ENCODE measurements at regions not wholly inside any gene's neighbourhood (a gene's known extent, or its start where the extent isn't known, plus 50 kb on each side); places are given as distances from the start of the nearest gene placed in this dataset.

GRCh38 chr9:28394774-28395173 is 821.5 kb upstream of the C9orf72 start:
- Histone ChIP-seq H3K4me1 (ENCODE audit: insufficient read depth, low read length) (no peaks in the 10 kb centered on the region), H3K4me3 (ENCODE audit: low read length in 2 of 2) (no peak overlapping the region), H3K27ac (ENCODE audit: low read depth, low read length) (no peak overlapping the region), H3K27me3 (ENCODE audit: insufficient read depth, low read length) (no peaks in the 10 kb centered on the region), H3K9me3 (ENCODE audit: control insufficient read depth in 1 of 2, low read length in 2 of 2) (no peaks in the 10 kb centered on the region), H3K36me3 (ENCODE audit: insufficient read depth, low read length) (no peaks in the 10 kb centered on the region)
- H3K4me3 Mint-ChIP-seq: no peak overlapping the region
- intact Hi-C loops (cut with micrococcal nuclease): no loop called here
- no peaks in the 10 kb centered on the region for H3K27me3 Mint-ChIP-seq
- H3K36me3 Mint-ChIP-seq: no peaks in the 10 kb centered on the region
- no peak for DNase-seq
- H3K9me3 Mint-ChIP-seq: peaks cover 0 to 4% (median under 1%) of the 10 kb centered on the region in 8 donors
- POLR2A ChIA-PET (ENCODE audit: partially characterized antibody): no interaction called here
- H3K4me1 Mint-ChIP-seq: no peaks in the 10 kb centered on the region
- H3K27ac Mint-ChIP-seq: no peak overlapping the region
- CTCF ChIA-PET (ENCODE audit: partially characterized antibody): no interaction called here

- Histone ChIP-seq H3K4me1 (ENCODE audit: insufficient read depth, low read length) (no peaks in the 10 kb centered on the region), H3K27ac (ENCODE audit: low read depth, low read length) (no peak overlapping the region), H3K27me3 (ENCODE audit: insufficient read depth, low read length) (no peaks in the 10 kb centered on the region), H3K9me3 (ENCODE audit: control insufficient read depth in 1 of 2, low read length in 2 of 2) (no peaks in the 10 kb centered on the region), H3K36me3 (ENCODE audit: insufficient read depth, low read length) (no peaks in the 10 kb centered on the region), H3K4me3 (ENCODE audit: low read length in 2 of 2) (no peak overlapping the region)
- no peaks in the 10 kb centered on the region for H3K36me3 Mint-ChIP-seq
- H3K4me3 Mint-ChIP-seq: no peak overlapping the region
- H3K4me1 Mint-ChIP-seq: no peaks in the 10 kb centered on the region
- CTCF ChIA-PET (ENCODE audit: partially characterized antibody): no interaction called here
- H3K27ac Mint-ChIP-seq: no peak overlapping the region
- intact Hi-C loops (cut with micrococcal nuclease): no loop called here
- POLR2A ChIA-PET (ENCODE audit: partially characterized antibody): no interaction called here
- no peaks in the 10 kb centered on the region for H3K27me3 Mint-ChIP-seq
- peaks cover 0 to 4% (median 2%) of the 10 kb centered on the region in 8 donors for H3K9me3 Mint-ChIP-seq
- no peak for DNase-seq
These were observed 822.8 kb upstream of the C9orf72 start for GRCh38 chr9:28396058-28396457.

DNA sequence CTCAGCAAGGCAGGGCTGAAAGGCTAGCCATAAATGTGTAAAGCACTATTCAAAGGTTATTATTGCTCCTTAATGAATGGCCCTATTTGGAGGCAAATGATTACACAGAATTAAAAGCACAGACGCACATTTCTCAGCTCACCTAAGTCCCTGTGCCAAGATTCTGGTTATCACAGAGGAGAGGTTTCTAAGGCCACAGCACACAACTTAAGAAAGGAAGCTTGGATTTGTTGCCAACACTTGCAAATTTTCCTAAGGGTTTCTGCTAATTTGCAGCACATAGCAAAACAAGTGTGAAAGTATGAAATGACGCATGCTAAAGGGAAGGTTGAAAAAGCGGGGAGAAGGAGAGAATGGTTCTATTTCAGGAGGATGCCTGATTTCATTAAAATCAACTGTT is 834.1 kb upstream of the C9orf72 start:
- no peak for DNase-seq
- no peaks in the 10 kb centered on the region for H3K27me3 Mint-ChIP-seq
- no peaks in the 10 kb centered on the region for H3K36me3 Mint-ChIP-seq
- Histone ChIP-seq H3K4me1 (ENCODE audit: insufficient read depth, low read length) (no peaks in the 10 kb centered on the region), H3K36me3 (ENCODE audit: insufficient read depth, low read length) (no peaks in the 10 kb centered on the region), H3K9me3 (ENCODE audit: control insufficient read depth in 1 of 2, low read length in 2 of 2) (no peaks in the 10 kb centered on the region), H3K27me3 (ENCODE audit: insufficient read depth, low read length) (no peaks in the 10 kb centered on the region), H3K4me3 (ENCODE audit: low read length in 2 of 2) (no peak overlapping the region), H3K27ac (ENCODE audit: low read depth, low read length) (no peak overlapping the region)
- intact Hi-C loops (cut with micrococcal nuclease): no loop called here
- ChIA-PET CTCF (ENCODE audit: partially characterized antibody) (no interaction called here), POLR2A (ENCODE audit: partially characterized antibody) (no interaction called here)
- H3K27ac Mint-ChIP-seq: no peak overlapping the region
- H3K4me1 Mint-ChIP-seq: no peaks in the 10 kb centered on the region
- no peak overlapping the region for H3K4me3 Mint-ChIP-seq
- peaks cover 0 to 10% (median 3%) of the 10 kb centered on the region in 8 donors for H3K9me3 Mint-ChIP-seq

DNA sequence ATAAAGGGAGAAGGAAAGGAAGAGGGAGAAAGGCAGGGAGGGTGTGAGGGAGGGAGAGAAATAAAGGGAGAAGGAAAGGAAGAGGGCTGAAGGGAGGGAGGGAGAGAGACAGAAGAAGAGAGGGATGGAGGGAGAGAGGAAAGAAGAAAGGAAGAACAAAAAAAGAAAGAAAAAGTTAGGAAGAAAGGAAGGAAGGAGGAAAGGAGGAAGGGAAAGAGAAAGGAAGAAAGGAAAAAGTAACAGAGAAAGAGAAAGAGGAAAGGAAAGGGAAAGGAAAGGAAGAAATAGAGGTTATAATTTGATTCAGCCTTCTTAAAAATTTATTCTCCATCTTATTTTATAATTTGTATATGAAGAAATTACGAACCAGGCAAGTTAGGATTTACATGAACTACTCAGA is 836.6 kb upstream of the C9orf72 start:
- ChIA-PET POLR2A (ENCODE audit: partially characterized antibody) (no interaction called here), CTCF (ENCODE audit: partially characterized antibody) (no interaction called here)
- intact Hi-C loops (cut with micrococcal nuclease): no loop called here
- Mint-ChIP-seq H3K27me3 (no peaks in the 10 kb centered on the region), H3K27ac (no peak overlapping the region), H3K4me3 (no peak overlapping the region), H3K9me3 (peaks cover 0 to 10% (median 2%) of the 10 kb centered on the region in 8 donors), H3K4me1 (no peaks in the 10 kb centered on the region), H3K36me3 (no peaks in the 10 kb centered on the region)
- DNase-seq: no peak
- Histone ChIP-seq H3K27ac (ENCODE audit: low read depth, low read length) (no peak overlapping the region), H3K27me3 (ENCODE audit: insufficient read depth, low read length) (no peaks in the 10 kb centered on the region), H3K4me3 (ENCODE audit: low read length in 2 of 2) (no peak overlapping the region), H3K4me1 (ENCODE audit: insufficient read depth, low read length) (no peaks in the 10 kb centered on the region), H3K36me3 (ENCODE audit: insufficient read depth, low read length) (no peaks in the 10 kb centered on the region), H3K9me3 (ENCODE audit: control insufficient read depth in 1 of 2, low read length in 2 of 2) (no peaks in the 10 kb centered on the region)

DNA sequence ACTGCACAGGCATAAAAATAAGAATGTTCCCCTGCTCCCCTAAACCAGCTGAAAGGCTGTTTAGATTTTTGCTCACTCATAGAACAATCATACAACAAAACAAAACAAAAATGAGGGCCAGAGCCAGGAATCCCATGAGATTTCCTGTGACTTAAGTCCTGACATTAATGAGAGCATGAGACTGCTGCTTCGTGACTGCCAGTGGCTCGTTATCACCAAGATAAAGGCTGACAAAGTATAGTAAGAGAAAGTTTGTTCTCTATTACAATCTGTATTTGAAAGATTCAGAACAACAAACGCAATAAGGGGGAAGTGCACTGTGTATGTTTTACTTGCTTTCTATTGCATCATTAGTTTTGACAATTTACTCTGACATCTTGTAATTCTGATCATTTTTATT is 837.1 kb upstream of the C9orf72 start:
- no peak overlapping the region for H3K4me3 Mint-ChIP-seq
- intact Hi-C loops (cut with micrococcal nuclease): no loop called here

DNA sequence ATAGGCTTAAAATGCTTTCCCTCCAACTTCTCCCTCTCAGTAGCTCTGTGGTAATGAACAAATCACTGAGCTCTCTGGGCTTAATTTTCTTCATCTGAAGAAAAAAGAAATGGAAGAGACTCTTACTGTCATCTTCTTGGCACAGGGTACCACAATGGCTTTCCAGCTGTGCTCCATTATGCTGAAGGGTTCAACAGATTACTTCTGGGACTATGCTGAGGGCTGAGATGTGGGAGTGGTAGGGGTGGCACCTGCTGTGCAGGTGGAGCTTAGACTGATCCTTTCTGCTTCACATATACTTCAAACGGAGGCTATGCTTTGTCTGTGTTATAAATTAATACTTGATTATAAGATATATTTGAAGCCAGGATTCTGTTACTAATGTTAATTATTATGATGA is 840.2 kb upstream of the C9orf72 start:
- H3K4me3 Mint-ChIP-seq: no peak overlapping the region
- no peak for DNase-seq
- peaks cover 0 to 3% (median 0%) of the 10 kb centered on the region in 8 donors for H3K9me3 Mint-ChIP-seq
- H3K27ac ChIP-seq (ENCODE audit: low read depth, low read length): no peak overlapping the region
- H3K4me1 ChIP-seq (ENCODE audit: insufficient read depth, low read length): no peaks in the 10 kb centered on the region
- no peak overlapping the region for H3K4me3 ChIP-seq (ENCODE audit: low read length in 2 of 2)
- H3K27me3 ChIP-seq (ENCODE audit: insufficient read depth, low read length): no peaks in the 10 kb centered on the region
- H3K27me3 Mint-ChIP-seq: no peaks in the 10 kb centered on the region
- ChIA-PET CTCF (ENCODE audit: partially characterized antibody) (no interaction called here), POLR2A (ENCODE audit: partially characterized antibody) (no interaction called here)
- no peaks in the 10 kb centered on the region for H3K9me3 ChIP-seq (ENCODE audit: control insufficient read depth in 1 of 2, low read length in 2 of 2)
- no peaks in the 10 kb centered on the region for H3K36me3 Mint-ChIP-seq
- H3K36me3 ChIP-seq (ENCODE audit: insufficient read depth, low read length): no peaks in the 10 kb centered on the region
- intact Hi-C loops (cut with micrococcal nuclease): no loop called here
- no peaks in the 10 kb centered on the region for H3K4me1 Mint-ChIP-seq
- H3K27ac Mint-ChIP-seq: no peak overlapping the region

More for the DNA sequence above, 837.1 kb upstream of the C9orf72 start:
- Mint-ChIP-seq H3K27ac (no peak overlapping the region), H3K36me3 (no peaks in the 10 kb centered on the region), H3K27me3 (no peaks in the 10 kb centered on the region), H3K9me3 (peaks cover 0 to 8% (median 2%) of the 10 kb centered on the region in 8 donors), H3K4me1 (no peaks in the 10 kb centered on the region)
- Histone ChIP-seq H3K36me3 (ENCODE audit: insufficient read depth, low read length) (no peaks in the 10 kb centered on the region), H3K4me3 (ENCODE audit: low read length in 2 of 2) (no peak overlapping the region), H3K27me3 (ENCODE audit: insufficient read depth, low read length) (no peaks in the 10 kb centered on the region), H3K4me1 (ENCODE audit: insufficient read depth, low read length) (no peaks in the 10 kb centered on the region), H3K9me3 (ENCODE audit: control insufficient read depth in 1 of 2, low read length in 2 of 2) (no peaks in the 10 kb centered on the region), H3K27ac (ENCODE audit: low read depth, low read length) (no peak overlapping the region)
- DNase-seq: no peak
- CTCF ChIA-PET (ENCODE audit: partially characterized antibody): no interaction called here
- POLR2A ChIA-PET (ENCODE audit: partially characterized antibody): no interaction called here

DNA sequence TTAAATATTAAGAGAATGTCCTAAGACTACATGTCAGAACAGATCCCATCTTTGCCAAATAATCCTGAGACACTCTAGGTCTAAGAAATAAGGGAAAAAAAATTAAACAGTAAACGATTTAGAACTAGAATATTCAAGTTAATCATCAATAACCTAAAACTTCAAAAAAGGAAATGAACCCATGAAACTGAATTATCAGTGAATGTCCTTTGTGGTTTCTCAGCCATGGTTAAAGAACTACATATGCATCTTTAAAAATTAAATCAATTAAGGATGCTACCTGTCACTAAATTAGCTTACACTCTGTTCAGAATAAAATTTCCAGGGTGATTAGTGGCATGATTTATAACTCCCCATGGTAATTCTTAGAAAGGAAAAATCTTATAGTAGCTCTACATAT is 850.0 kb upstream of the C9orf72 start:
- H3K27ac ChIP-seq (ENCODE audit: low read depth, low read length): no peak overlapping the region
- Mint-ChIP-seq H3K9me3 (peaks cover 0 to 7% (median 0%) of the 10 kb centered on the region in 8 donors), H3K27ac (no peak overlapping the region), H3K27me3 (no peaks in the 10 kb centered on the region), H3K36me3 (no peaks in the 10 kb centered on the region), H3K4me3 (no peak overlapping the region), H3K4me1 (no peaks in the 10 kb centered on the region)
- no peaks in the 10 kb centered on the region for H3K4me1 ChIP-seq (ENCODE audit: insufficient read depth, low read length)
- no peaks in the 10 kb centered on the region for H3K36me3 ChIP-seq (ENCODE audit: insufficient read depth, low read length)
- intact Hi-C loops (cut with micrococcal nuclease): no loop called here
- DNase-seq: no peak
- no peak overlapping the region for H3K4me3 ChIP-seq (ENCODE audit: low read length in 2 of 2)
- no peaks in the 10 kb centered on the region for H3K9me3 ChIP-seq (ENCODE audit: control insufficient read depth in 1 of 2, low read length in 2 of 2)
- POLR2A ChIA-PET (ENCODE audit: partially characterized antibody): no interaction called here
- H3K27me3 ChIP-seq (ENCODE audit: insufficient read depth, low read length): no peaks in the 10 kb centered on the region
- CTCF ChIA-PET (ENCODE audit: partially characterized antibody): no interaction called here

DNA sequence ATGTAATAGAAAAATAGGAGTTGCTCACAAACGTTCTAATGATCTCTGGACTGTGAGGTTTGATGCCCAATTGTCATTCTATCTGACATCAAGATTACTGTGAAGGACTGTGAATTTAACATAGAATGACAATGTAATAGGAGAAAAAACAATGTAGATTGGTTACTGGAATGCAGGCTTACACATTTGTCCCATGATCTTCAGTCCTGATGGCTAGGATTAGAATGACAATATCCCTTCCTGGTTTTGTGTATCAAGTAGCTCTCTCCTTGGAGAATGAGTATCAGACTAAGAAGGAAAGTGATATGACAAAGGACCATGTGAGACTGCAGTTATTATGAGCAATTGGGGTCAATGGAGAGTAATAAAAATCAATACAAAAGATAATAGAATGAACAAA is 862.2 kb upstream of the C9orf72 start:
- CTCF ChIA-PET (ENCODE audit: partially characterized antibody): no interaction called here
- intact Hi-C loops (cut with micrococcal nuclease): no loop called here
- Histone ChIP-seq H3K27me3 (ENCODE audit: insufficient read depth, low read length) (no peaks in the 10 kb centered on the region), H3K9me3 (ENCODE audit: control insufficient read depth in 1 of 2, low read length in 2 of 2) (no peaks in the 10 kb centered on the region), H3K4me3 (ENCODE audit: low read length in 2 of 2) (no peak overlapping the region), H3K4me1 (ENCODE audit: insufficient read depth, low read length) (no peaks in the 10 kb centered on the region), H3K27ac (ENCODE audit: low read depth, low read length) (no peak overlapping the region), H3K36me3 (ENCODE audit: insufficient read depth, low read length) (no peaks in the 10 kb centered on the region)
- POLR2A ChIA-PET (ENCODE audit: partially characterized antibody): no interaction called here
- Mint-ChIP-seq H3K9me3 (peaks cover 0 to 10% (median 5%) of the 10 kb centered on the region in 8 donors), H3K27ac (no peak overlapping the region), H3K4me1 (no peaks in the 10 kb centered on the region), H3K27me3 (no peaks in the 10 kb centered on the region), H3K4me3 (no peak overlapping the region), H3K36me3 (no peaks in the 10 kb centered on the region)
- DNase-seq: no peak

Data from CD4-positive, alpha-beta memory T cell (primary cell).